KMS-11 (cell line): ENCODE measurements at regions not wholly inside any gene's neighbourhood (a gene's known extent, or its start where the extent isn't known, plus 50 kb on each side); places are given as distances from the start of the nearest gene placed in this dataset.

Experiments used
- H2AFZ ChIP-seq: fragments of 200-600 bp; sonication (generic); 2 replicates; pipeline ENCODE4 v1.6.1; 2016; ENCODE audit warnings: antibody characterized with exemption, mixed run types, low read depth
- H3K27ac ChIP-seq: fragments of 200-600 bp; sonication (generic); 2 replicates; pipeline ENCODE4 v1.6.1; 2016; ENCODE audit warnings: mild to moderate bottlenecking, mixed run types
- H3K27me3 ChIP-seq: fragments of 200-600 bp; sonication (generic); 2 replicates; pipeline ENCODE4 v1.6.1; 2017; ENCODE audit warnings: mild to moderate bottlenecking, low read depth, mixed run types, moderate library complexity; ENCODE audit not compliant: insufficient read depth
- H3K36me3 ChIP-seq: fragments of 200-600 bp; sonication (generic); 2 replicates; pipeline ENCODE4 v1.6.1; 2017; ENCODE audit warnings: mild to moderate bottlenecking, mixed run types; ENCODE audit not compliant: insufficient read depth
- H3K4me1 ChIP-seq: fragments of 200-600 bp; sonication (generic); 2 replicates; pipeline ENCODE4 v1.6.1; 2016; ENCODE audit warnings: mild to moderate bottlenecking, low read depth, mixed run types; ENCODE audit not compliant: poor library complexity, severe bottlenecking
- H3K4me2 ChIP-seq: fragments of 200-600 bp; sonication (generic); 2 replicates; pipeline ENCODE4 v1.7.0; 2016; ENCODE audit warnings: mild to moderate bottlenecking, mixed run types
- H3K4me3 ChIP-seq: fragments of 200-600 bp; sonication (generic); IDR thresholded peaks from 2 replicates; pipeline ENCODE4 v1.6.1; 2017; ENCODE audit warnings: low read depth, low read length, mixed read lengths; ENCODE audit not compliant: insufficient read depth
- H3K79me2 ChIP-seq: fragments of 200-600 bp; sonication (generic); 2 replicates; pipeline ENCODE4 v1.6.1; 2016; ENCODE audit warnings: low read depth, mixed run types; ENCODE audit not compliant: insufficient read depth
- H3K9ac ChIP-seq: fragments of 200-600 bp; sonication (generic); 2 replicates; pipeline ENCODE4 v1.6.1; 2016; ENCODE audit warnings: mild to moderate bottlenecking, mixed run types
- H4K20me1 ChIP-seq: fragments of 200-600 bp; sonication (generic); 2 replicates; pipeline ENCODE4 v1.6.1; 2016; ENCODE audit warnings: mild to moderate bottlenecking, mixed run types; ENCODE audit not compliant: insufficient read depth
- TF ChIP-seq, protein P1 (sequence below): fragments of 200-600 bp; sonication (generic); conservative IDR thresholded peaks from 2 replicates; pipeline ENCODE4 v1.6.1; 2017; ENCODE audit warnings: low read depth, mild to moderate bottlenecking, antibody characterized with exemption, low read length, moderate library complexity, mixed read lengths

DNA sequence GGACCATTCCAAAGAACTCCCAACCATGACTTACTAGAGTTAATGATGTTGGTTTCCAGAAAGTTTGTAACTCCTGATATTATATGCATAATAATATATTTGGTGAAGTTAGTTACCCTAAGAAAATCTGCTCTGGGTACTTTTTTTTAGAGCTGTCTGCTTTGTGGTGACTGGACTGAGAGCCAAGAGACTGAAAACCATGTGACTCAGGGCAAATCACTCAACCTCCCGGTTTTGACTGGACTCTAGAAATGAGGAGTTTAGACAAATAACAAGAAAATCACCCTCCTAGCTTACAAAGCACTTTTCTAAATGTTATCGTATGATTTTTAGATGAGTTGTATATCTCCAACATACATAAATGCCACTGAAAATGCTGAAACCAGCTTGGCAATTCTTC, 138.3 kb upstream of the RND3 start:
- H4K20me1 ChIP-seq, result no peaks in the 10 kb centered on the region
- H3K27ac ChIP-seq, result no peak overlapping the region
- H3K36me3 ChIP-seq, result no peaks in the 10 kb centered on the region
- H3K4me2 ChIP-seq, result no peak overlapping the region
- H3K27me3 ChIP-seq, result no peaks in the 10 kb centered on the region
- no peak overlapping the region for H3K4me3 ChIP-seq
- no peaks in the 10 kb centered on the region for H3K79me2 ChIP-seq
- H2AFZ ChIP-seq, result no peak overlapping the region
- no peaks in the 10 kb centered on the region for H3K4me1 ChIP-seq
- TF ChIP-seq, protein P1, sequence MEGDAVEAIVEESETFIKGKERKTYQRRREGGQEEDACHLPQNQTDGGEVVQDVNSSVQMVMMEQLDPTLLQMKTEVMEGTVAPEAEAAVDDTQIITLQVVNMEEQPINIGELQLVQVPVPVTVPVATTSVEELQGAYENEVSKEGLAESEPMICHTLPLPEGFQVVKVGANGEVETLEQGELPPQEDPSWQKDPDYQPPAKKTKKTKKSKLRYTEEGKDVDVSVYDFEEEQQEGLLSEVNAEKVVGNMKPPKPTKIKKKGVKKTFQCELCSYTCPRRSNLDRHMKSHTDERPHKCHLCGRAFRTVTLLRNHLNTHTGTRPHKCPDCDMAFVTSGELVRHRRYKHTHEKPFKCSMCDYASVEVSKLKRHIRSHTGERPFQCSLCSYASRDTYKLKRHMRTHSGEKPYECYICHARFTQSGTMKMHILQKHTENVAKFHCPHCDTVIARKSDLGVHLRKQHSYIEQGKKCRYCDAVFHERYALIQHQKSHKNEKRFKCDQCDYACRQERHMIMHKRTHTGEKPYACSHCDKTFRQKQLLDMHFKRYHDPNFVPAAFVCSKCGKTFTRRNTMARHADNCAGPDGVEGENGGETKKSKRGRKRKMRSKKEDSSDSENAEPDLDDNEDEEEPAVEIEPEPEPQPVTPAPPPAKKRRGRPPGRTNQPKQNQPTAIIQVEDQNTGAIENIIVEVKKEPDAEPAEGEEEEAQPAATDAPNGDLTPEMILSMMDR, result no peak
- no peak overlapping the region for H3K9ac ChIP-seq

DNA sequence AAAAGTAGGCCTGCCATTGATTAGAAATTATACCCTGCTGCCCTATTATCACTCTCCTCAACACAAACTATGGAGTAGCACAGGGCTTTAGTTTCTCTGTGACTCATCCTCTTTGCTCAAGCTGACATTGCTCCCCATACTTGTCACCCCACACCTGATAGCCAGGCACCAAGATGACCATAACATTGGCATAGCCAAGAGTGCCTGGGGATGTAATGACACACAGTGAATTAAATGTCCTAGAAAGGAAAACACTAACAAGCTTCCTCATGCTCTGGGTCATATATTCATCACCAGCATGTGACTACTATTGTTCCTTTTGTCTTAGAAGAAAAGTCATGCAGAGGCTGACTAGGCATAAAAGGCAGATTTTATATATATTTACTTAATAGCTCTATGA, 137.8 kb upstream of the RND3 start:
- no peaks in the 10 kb centered on the region for H3K4me1 ChIP-seq
- H3K79me2 ChIP-seq, result no peaks in the 10 kb centered on the region
- H3K4me3 ChIP-seq, result no peak overlapping the region
- no peaks in the 10 kb centered on the region for H3K27me3 ChIP-seq
- no peak overlapping the region for H3K4me2 ChIP-seq
- no peak overlapping the region for H3K9ac ChIP-seq
- H2AFZ ChIP-seq, result no peak overlapping the region
- TF ChIP-seq, protein P1, result no peak
- no peaks in the 10 kb centered on the region for H3K36me3 ChIP-seq
- no peaks in the 10 kb centered on the region for H4K20me1 ChIP-seq
- no peak overlapping the region for H3K27ac ChIP-seq

DNA sequence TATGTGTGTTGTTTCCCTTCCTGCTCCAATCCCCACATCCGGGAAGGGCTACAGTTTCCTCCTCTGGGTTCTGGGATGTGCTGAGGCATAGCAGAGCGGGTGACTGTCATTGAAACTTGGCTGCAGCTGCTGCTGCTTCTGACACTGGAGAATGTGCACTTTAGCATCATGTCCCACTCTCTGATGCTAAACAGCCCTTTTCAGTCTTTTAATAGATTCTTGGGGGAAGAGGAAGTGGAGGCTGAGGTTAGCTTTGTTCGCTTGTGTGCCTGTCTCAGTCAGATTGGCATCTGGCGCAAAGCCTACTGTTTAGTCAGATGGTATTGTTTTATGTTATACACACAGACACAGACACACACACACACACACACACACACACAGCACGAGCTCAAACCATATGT, 136.5 kb upstream of the RND3 start:
- Histone ChIP-seq H3K9ac (no peak overlapping the region), H3K4me2 (no peak overlapping the region), H3K4me1 (no peaks in the 10 kb centered on the region), H3K27me3 (no peaks in the 10 kb centered on the region), H4K20me1 (no peaks in the 10 kb centered on the region), H3K4me3 (no peak overlapping the region), H2AFZ (no peak overlapping the region), H3K27ac (no peak overlapping the region), H3K79me2 (no peaks in the 10 kb centered on the region), H3K36me3 (no peaks in the 10 kb centered on the region)
- TF ChIP-seq, protein P1, result no peak

DNA sequence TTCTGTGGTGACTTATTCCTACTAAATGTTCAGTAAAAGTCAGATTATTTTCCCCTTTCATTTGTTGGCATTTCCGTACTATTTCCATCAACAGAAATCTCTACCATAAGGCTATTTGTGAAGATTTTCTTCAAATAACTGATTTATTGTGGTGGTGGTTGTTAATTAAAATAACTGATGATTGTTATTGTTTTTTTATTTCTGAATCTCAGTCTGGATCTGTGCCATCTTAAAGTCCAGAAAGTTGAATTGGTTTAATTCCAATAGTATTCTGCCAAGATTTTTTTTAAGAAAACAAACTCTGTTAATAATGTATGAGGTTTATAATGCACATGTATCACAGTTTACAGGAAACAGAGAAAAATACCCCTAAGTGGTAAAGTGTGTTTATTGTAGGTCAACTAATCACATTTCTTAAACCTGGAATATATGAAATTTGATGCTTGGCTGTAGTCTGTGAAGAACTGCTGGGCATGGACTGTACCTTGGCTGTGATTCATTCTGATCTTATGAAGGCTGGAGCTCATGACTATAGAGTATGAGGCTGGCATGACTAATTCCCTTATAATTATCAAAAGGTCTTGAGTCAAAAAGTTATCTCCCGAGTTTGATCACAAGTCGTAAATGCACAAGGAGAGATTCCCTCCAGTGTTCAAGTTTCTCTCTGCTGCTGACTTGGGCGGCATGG, 134.2 kb upstream of the RND3 start:
- no peaks in the 10 kb centered on the region for H3K4me1 ChIP-seq
- H4K20me1 ChIP-seq, result no peaks in the 10 kb centered on the region
- H3K4me3 ChIP-seq, result no peak overlapping the region
- no peak overlapping the region for H2AFZ ChIP-seq
- TF ChIP-seq, protein P1, result no peak
- no peak overlapping the region for H3K4me2 ChIP-seq
- no peaks in the 10 kb centered on the region for H3K36me3 ChIP-seq
- no peaks in the 10 kb centered on the region for H3K27me3 ChIP-seq
- H3K27ac ChIP-seq, result no peak overlapping the region
- no peak overlapping the region for H3K9ac ChIP-seq
- H3K79me2 ChIP-seq, result no peaks in the 10 kb centered on the region
